Astrocyte (in vitro differentiated cells and primary cell): ENCODE measurements at regions not wholly inside any gene's neighbourhood (a gene's known extent, or its start where the extent isn't known, plus 50 kb on each side); places are given as distances from the start of the nearest gene placed in this dataset.

Experiments used
- DNase-seq: peaks from one replicate; pipeline ENCODE4 v3.0.0-alpha.2; 2010; ENCODE audit warnings: low read depth
- FAIRE-seq: peaks from 2 replicates; lab custom pipeline; 2011; peaks lifted over from hg19 to GRCh38; lab: Jason Lieb, UNC
- H2AFZ ChIP-seq: 2 replicates; pipeline ENCODE4 v1.6.0; 2012; ENCODE audit warnings: low read depth, low read length, inconsistent platforms
- H3K27ac ChIP-seq: 2 replicates; pipeline ENCODE4 v1.5.1; 2011; ENCODE audit warnings: low read depth, low read length, inconsistent platforms
- H3K27me3 ChIP-seq: 2 replicates; pipeline ENCODE4 v1.6.0; 2011; ENCODE audit warnings: low read length, inconsistent platforms; ENCODE audit not compliant: insufficient read depth
- H3K36me3 ChIP-seq: 2 replicates; pipeline ENCODE4 v1.5.1; 2011; ENCODE audit warnings: low read length, inconsistent platforms; ENCODE audit not compliant: insufficient read depth
- H3K4me1 ChIP-seq: 2 replicates; pipeline ENCODE4 v1.5.1; 2011; ENCODE audit warnings: low read length, inconsistent platforms; ENCODE audit not compliant: insufficient read depth
- H3K4me2 ChIP-seq: 2 replicates; pipeline ENCODE4 v1.6.0; 2012; ENCODE audit warnings: low read length, inconsistent platforms
- H3K4me3 ChIP-seq: 2 replicates; pipeline ENCODE4 v1.5.1; 2011; ENCODE audit warnings: low read depth, mild to moderate bottlenecking, low read length, inconsistent platforms; ENCODE audit not compliant: insufficient read depth
- H3K79me2 ChIP-seq: 2 replicates; pipeline ENCODE4 v1.6.0; 2012; ENCODE audit warnings: mild to moderate bottlenecking, low read length, inconsistent platforms; ENCODE audit not compliant: insufficient read depth
- H3K9ac ChIP-seq: 2 replicates; pipeline ENCODE4 v1.6.0; 2012; ENCODE audit warnings: mild to moderate bottlenecking, low read length, inconsistent platforms
- H3K9me3 ChIP-seq: 2 replicates; pipeline ENCODE4 v1.5.1; 2012; ENCODE audit warnings: low read depth, mild to moderate bottlenecking, low read length, inconsistent platforms; ENCODE audit not compliant: insufficient read depth
- H4K20me1 ChIP-seq: 2 replicates; pipeline ENCODE4 v1.6.0; 2012; ENCODE audit warnings: low read length, inconsistent platforms; ENCODE audit not compliant: insufficient read depth
- H3K27ac Mint-ChIP-seq: one replicate; pipeline ENCODE4 v1.8.0; 2021; ENCODE audit warnings: mild to moderate bottlenecking, mixed read lengths; ENCODE audit not compliant: unreplicated experiment
- H3K27me3 Mint-ChIP-seq: one replicate; pipeline ENCODE4 v1.8.0; 2021; ENCODE audit warnings: low read depth, mixed read lengths; ENCODE audit not compliant: unreplicated experiment
- H3K36me3 Mint-ChIP-seq: one replicate; pipeline ENCODE4 v1.8.0; 2021; ENCODE audit warnings: low read depth, mixed read lengths; ENCODE audit not compliant: unreplicated experiment
- H3K4me1 Mint-ChIP-seq: one replicate; pipeline ENCODE4 v1.8.0; 2021; ENCODE audit warnings: low read depth, mixed read lengths; ENCODE audit not compliant: unreplicated experiment
- H3K4me3 Mint-ChIP-seq: one replicate; pipeline ENCODE4 v1.8.0; 2021; ENCODE audit warnings: mild to moderate bottlenecking, moderate library complexity, mixed read lengths; ENCODE audit not compliant: unreplicated experiment
- H3K9me3 Mint-ChIP-seq: one replicate; pipeline ENCODE4 v1.8.0; 2021; ENCODE audit warnings: mild to moderate bottlenecking, mixed read lengths; ENCODE audit not compliant: unreplicated experiment
- CTCF ChIP-seq: IDR thresholded peaks from 2 replicates; pipeline ENCODE4 v1.5.1; 2011; ENCODE audit warnings: low read depth, mild to moderate bottlenecking, inconsistent platforms, low read length, moderate library complexity; ENCODE audit not compliant: insufficient read depth
- EZH2 ChIP-seq: IDR thresholded peaks from 2 replicates; pipeline ENCODE4 v1.6.1; 2012; ENCODE audit warnings: mild to moderate bottlenecking, low read length, inconsistent platforms; ENCODE audit not compliant: insufficient read depth

GRCh38 chr10:2978574-2979273 is 88.6 kb upstream of the PFKP start:
- no peak overlapping the region for H3K9ac ChIP-seq
- TF ChIP-seq EZH2 (no peak), CTCF (no peak)
- Mint-ChIP-seq H3K36me3 (no peaks in the 10 kb centered on the region), H3K27me3 (no peaks in the 10 kb centered on the region), H3K27ac (peak overlapping the region; percentile 97), H3K9me3 (no peaks in the 10 kb centered on the region), H3K4me3 (no peak overlapping the region), H3K4me1 (peaks cover 31% of the 10 kb centered on the region)
- no peaks in the 10 kb centered on the region for H4K20me1 ChIP-seq
- no peak overlapping the region for H3K4me3 ChIP-seq
- no peaks in the 10 kb centered on the region for H3K36me3 ChIP-seq
- H3K4me1 ChIP-seq, result peaks cover 26% of the 10 kb centered on the region
- no peak for DNase-seq
- no peak overlapping the region for H2AFZ ChIP-seq
- H3K27ac ChIP-seq, result no peak overlapping the region
- FAIRE-seq, result no peak
- no peak overlapping the region for H3K4me2 ChIP-seq
- no peaks in the 10 kb centered on the region for H3K9me3 ChIP-seq
- H3K27me3 ChIP-seq, result no peaks in the 10 kb centered on the region
- H3K79me2 ChIP-seq, result no peaks in the 10 kb centered on the region

GRCh38 chr10:2978111-2978510 is 89.2 kb upstream of the PFKP start:
- Mint-ChIP-seq H3K27ac (no peak overlapping the region), H3K4me1 (peaks cover 32% of the 10 kb centered on the region)
- FAIRE-seq, result peak; percentile 73

More at GRCh38 chr10:2978111-2978510, 89.2 kb upstream of the PFKP start:
- H3K9ac ChIP-seq, result no peak overlapping the region
- Mint-ChIP-seq H3K27me3 (no peaks in the 10 kb centered on the region), H3K36me3 (no peaks in the 10 kb centered on the region), H3K9me3 (no peaks in the 10 kb centered on the region), H3K4me3 (no peak overlapping the region)
- H3K27ac ChIP-seq, result no peak overlapping the region
- H3K4me2 ChIP-seq, result no peak overlapping the region
- H3K36me3 ChIP-seq, result no peaks in the 10 kb centered on the region
- no peaks in the 10 kb centered on the region for H3K79me2 ChIP-seq
- peaks cover 26% of the 10 kb centered on the region for H3K4me1 ChIP-seq
- H3K4me3 ChIP-seq, result no peak overlapping the region
- DNase-seq, result peak; percentile 57
- H2AFZ ChIP-seq, result no peak overlapping the region
- H3K27me3 ChIP-seq, result no peaks in the 10 kb centered on the region
- H4K20me1 ChIP-seq, result no peaks in the 10 kb centered on the region
- TF ChIP-seq EZH2, result no peak
- peak; percentile 77 for TF ChIP-seq CTCF
- no peaks in the 10 kb centered on the region for H3K9me3 ChIP-seq
